NCI-H1436 treated with DMSO at 0.1 percent for 48 hours (cell line): ENCODE measurements at regions not wholly inside any gene's neighbourhood (a gene's known extent, or its start where the extent isn't known, plus 50 kb on each side); places are given as distances from the start of the nearest gene placed in this dataset.

Source experiments
- DNase-seq: peaks from one replicate; lab custom pipeline; 2025; lab: John Stamatoyannopoulos, UW

- DNase-seq: no peak
Measured at GRCh38 chr1:238196516-238196915, 305.8 kb upstream of the ZP4 start.

- DNase-seq: no peak
Measured at GRCh38 chr1:238191170-238191569, 300.4 kb upstream of the ZP4 start.

- no peak for DNase-seq
Measured at GRCh38 chr1:238187575-238187949, 296.8 kb upstream of the ZP4 start.

DNA sequence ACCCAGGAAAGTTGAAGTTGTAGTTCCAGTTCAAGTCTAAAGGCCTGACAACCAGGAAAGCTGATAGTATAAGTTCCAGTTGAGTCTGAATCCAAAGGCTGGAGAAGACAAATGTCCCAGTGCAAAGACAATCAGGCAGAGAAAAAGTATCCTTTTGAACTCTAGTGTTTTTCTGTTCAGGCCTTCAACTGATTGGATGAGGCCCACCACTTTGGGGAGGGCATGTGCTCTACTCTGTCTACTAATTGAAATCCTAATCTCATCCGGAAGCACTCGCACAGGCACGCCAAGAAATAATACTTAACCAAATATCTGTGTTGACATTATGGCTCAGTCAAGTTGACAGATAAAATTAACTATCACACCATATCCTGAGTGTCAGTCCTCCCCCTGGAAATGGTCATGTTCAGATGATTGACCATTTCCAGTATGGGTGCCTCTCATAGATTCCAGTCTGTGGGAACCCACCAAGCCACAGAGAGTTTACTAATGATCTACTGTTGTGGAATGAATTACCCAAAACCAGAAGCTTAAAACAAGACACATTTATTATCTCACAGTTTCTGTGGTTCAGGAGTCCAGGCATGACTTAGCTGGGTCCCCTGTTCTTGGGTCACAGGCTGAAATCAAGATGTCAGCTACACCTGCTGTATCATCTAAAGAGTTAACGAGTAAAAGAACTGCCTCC, 296.3 kb upstream of the ZP4 start:
- DNase-seq: no peak

- no peak for DNase-seq
Measured at GRCh38 chr1:238177960-238178645, 287.4 kb upstream of the ZP4 start.

DNA sequence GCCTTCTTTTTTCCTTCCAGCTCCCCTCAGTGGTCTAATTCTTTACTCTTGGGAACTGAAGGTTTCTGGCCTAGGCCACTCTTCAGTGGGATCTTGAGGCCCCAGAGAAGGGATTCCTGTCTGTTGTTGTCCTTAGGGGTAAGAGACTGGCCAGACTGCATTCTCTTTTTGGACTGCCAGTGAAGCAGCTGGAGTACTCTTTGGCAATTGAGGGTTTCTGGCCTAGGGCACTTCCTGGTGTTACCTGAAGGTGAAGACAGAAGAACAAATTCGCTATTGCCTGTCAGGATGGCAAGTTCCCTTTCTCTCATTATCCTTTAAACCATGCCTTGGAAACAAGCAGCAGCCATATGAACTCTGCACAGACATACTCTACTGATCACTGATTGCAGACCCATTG, 286.6 kb upstream of the ZP4 start:
- DNase-seq: no peak

DNA sequence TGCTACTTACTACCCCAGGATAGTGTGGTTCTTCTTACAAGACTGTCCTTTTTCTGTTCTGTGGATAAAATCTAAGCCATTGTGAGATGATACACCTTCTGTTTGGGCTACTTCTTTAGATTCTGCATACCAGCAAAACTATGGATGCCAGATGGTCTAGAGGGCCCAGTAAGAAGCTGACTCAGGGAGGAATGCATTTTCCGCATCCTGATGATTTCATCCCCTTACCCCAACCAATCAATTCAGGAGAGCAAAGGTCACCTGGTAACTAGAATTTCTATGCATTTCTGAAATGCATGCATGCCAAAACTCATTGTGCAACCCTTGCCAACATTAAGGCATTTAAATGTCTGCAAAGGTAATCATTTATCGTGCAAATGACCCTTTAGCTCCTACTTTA, 285.7 kb upstream of the ZP4 start:
- no peak for DNase-seq

GRCh38 chr1:238171985-238172384, 281.3 kb upstream of the ZP4 start:
- no peak for DNase-seq

DNA sequence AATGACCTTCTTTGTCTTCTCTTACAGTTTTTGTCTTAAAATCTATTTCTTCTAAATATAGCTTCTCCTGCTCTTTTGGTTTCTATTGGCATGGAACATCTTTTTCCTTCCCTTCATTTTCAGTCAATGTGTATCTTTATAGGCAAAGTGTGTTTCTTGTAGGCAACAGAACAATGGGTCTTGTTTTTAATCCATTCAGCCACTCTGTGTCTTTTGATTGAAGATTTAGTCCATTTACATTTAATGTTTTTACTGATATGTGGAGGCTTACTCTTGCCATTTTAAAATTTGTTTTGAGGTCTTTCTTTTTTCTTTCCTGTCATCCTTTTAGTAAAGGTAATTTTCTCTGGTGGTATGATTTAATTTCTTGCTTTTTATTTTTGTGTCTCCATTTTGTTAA, 271.2 kb upstream of the ZP4 start:
- DNase-seq: no peak

DNA sequence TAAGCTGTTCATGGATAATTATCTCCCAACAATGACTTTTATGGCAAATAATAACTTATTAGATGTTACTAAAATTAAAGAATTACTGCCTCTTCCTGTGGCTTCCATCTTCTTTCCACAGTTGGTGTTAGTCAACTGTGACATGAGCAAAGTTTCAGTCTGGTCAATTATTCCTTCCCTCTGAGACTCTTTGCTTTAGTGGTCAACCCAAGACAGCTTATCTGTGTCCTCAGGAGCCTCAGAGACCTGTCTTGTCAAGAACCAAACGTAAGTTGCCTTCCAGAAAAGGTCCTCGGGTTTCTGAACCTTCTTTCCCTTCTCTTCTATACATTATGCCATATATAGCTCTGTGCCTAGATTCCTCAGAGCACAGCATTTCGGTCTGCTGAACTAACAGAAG, 263.2 kb upstream of the ZP4 start:
- no peak for DNase-seq

- no peak for DNase-seq
Measured at GRCh38 chr1:238153253-238153652, 262.5 kb upstream of the ZP4 start.

DNA sequence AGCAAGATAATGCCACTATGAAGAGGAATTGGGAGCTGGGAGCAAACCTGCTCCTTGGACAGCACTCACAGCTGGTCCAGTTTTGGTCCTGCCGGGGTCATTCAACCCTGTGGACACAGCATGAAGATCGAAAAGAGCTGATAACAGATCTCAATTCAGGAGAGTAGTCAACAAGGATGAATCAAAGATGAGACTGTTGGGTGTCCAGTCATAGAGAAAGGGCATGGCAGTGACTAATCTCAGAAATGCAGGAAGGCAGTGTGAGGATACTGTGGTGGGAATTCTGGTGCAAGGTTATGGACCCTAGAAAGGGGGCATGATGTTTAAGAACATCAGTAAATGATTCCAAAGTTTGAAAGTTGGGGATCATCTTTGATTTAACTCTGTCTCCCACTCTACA, 261.4 kb upstream of the ZP4 start:
- no peak for DNase-seq

DNA sequence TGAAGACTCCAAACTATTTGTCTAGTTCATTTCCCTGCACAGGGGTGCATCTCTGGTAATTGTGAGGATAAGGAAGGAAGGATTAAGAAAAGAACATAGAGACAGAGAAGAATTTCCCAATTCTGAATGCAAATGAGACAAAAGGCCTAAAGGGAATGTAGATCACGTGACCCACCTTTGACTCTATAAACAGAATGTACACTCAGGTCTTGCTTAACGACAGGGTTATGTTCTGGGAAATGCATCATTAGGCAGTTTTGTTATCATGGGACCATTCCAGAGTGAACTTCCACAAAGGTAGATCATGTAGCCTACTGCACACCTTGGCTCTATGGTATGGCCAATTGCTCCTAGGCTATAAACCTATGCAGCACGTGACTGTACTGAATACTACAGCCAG, 252.3 kb upstream of the ZP4 start:
- DNase-seq: no peak

DNA sequence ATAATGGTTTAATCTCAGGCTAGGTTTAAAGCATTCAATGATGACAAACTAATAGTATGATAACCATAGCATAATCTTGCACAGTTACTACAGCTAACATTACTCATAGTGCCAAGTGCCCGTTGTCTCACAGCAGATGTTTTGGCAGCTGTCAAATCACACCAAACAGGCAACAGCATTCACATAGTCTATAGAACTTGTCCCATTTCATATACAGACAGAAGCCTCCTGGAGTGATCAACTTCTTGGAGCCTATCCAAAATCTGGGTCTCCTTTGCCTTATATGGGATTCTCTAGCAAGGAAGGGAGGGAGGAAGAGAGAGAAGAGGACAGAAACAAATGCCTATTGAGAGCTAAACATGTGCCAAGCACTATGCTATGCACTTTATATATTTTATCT, 250.6 kb upstream of the ZP4 start:
- DNase-seq: no peak

- no peak for DNase-seq
Measured at GRCh38 chr1:238139713-238140112, 249.0 kb upstream of the ZP4 start.

DNA sequence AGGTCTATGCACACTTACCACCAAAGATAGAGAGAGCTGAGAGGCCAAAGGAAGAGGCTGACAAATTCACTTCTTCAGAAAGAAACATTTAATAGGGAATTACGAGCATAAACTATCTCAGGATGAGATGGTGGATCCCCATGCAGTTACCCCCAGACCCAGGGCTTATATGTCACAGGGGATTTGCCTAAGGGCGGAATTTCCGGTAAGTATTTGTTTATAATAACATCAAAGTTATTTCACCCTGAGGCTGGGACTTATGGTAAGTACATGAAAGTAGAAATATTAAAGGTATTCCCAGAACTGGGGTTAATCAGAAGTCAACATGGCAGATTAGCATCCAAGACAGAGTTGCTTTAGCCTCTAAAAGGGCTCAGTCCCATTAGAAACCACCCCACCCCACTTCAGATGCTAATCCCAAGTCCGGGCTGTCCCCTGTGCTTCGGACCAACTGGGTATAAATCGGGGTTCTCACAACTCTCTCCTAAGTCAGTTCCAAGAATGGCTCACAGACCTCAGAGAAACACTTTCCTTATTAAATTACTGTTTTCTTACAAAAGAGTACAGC, 247.4 kb upstream of the ZP4 start:
- DNase-seq: no peak

- no peak for DNase-seq
Measured at GRCh38 chr1:238135708-238136664, 245.3 kb upstream of the ZP4 start.

GRCh38 chr1:238129677-238130076, 239.0 kb upstream of the ZP4 start:
- no peak for DNase-seq

- DNase-seq: no peak
Measured at GRCh38 chr1:238123201-238123600, 232.5 kb upstream of the ZP4 start.

DNA sequence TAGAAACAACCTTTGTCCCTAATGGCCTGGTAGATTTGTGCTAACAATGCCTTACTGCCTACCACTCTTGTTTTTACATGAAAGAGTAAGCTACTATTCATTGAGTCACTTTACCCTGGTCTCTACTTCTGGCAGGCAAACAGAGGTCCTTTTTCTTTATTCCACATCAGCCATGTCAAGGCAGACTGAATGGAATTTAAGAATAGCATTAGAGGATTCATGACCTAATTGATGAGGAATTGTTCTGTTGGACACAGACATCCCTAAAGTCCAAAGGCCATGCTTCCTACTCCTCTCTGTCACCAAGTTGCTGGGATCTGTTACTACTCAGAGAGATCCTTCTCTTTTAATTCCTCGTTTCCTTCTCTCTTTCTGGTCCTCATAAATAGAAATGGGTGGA, 229.1 kb upstream of the ZP4 start:
- no peak for DNase-seq

DNA sequence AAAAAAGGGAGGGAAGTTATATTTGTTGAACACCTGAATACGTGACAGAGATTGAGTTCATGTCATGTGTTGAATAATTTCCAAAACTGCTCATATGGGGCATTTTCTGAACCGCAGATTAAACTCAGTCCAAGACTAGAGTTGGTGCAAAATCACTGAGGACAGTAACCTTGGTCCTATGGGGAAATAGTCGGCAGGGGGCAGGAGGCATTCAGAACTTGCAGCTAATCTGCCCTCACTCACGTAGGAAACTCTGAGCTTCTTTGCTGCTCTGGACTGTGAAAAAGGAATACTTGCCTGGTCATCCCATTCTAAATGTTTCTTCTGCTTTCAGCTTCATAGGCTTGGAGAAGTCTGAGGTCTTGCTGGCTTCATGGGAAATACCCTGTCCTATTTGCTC, 228.3 kb upstream of the ZP4 start:
- no peak for DNase-seq

GRCh38 chr1:238115852-238116251, 225.1 kb upstream of the ZP4 start:
- no peak for DNase-seq
